Keratinocyte (primary cell): ENCODE measurements at regions not wholly inside any gene's neighbourhood (a gene's known extent, or its start where the extent isn't known, plus 50 kb on each side); places are given as distances from the start of the nearest gene placed in this dataset.
"Not testable (repeated sequence)": the region's sequence is repeated elsewhere in the genome, so short reads cannot be mapped to it uniquely, and the experiment has no call there.

ENCODE experiments used
- DNase-seq: peaks from one replicate; pipeline ENCODE4 v3.0.0-alpha.2; 2011; ENCODE audit warnings: low read depth, missing footprints, low spot score
- FAIRE-seq: peaks from 2 replicates; lab custom pipeline; 2011; peaks lifted over from hg19 to GRCh38; lab: Jason Lieb, UNC
- H2AFZ ChIP-seq: 2 replicates; pipeline ENCODE4 v1.6.0; 2012; ENCODE audit warnings: low read length, control low read depth, inconsistent platforms; ENCODE audit not compliant: control insufficient read depth
- H3K27ac ChIP-seq: 2 replicates; pipeline ENCODE4 v1.5.1; 2011; ENCODE audit warnings: low read length; ENCODE audit not compliant: control insufficient read depth, insufficient read depth
- H3K27me3 ChIP-seq: 3 replicates; pipeline ENCODE4 v1.6.0; 2011; ENCODE audit warnings: low read length; ENCODE audit not compliant: control insufficient read depth, insufficient read depth; ENCODE audit errors: extremely low read depth
- H3K36me3 ChIP-seq, 2 experiments: 2 replicates in 1 of 2; 3 replicates in 1 of 2; pipeline ENCODE4 v1.5.1; 2011; ENCODE audit warnings: low read length in 2 of 2, mild to moderate bottlenecking in 1 of 2; ENCODE audit not compliant: control insufficient read depth in 2 of 2, insufficient read depth in 2 of 2; ENCODE audit errors: extremely low read depth in 1 of 2
- H3K4me1 ChIP-seq: 3 replicates; pipeline ENCODE4 v1.5.1; 2011; ENCODE audit warnings: low read length; ENCODE audit not compliant: control insufficient read depth, insufficient read depth; ENCODE audit errors: extremely low read depth
- H3K4me2 ChIP-seq: 3 replicates; pipeline ENCODE4 v1.6.0; 2011; ENCODE audit warnings: low read depth, low read length; ENCODE audit not compliant: control insufficient read depth, insufficient read depth; ENCODE audit errors: extremely low read depth
- H3K4me3 ChIP-seq, 3 experiments: fragments of 200-600 bp in 1 of 3; sonication (generic) in 1 of 3; 2 replicates in 2 of 3; 3 replicates in 1 of 3; pipeline ENCODE4 v1.5.1; 2011 to 2016; ENCODE audit warnings: low read length in 3 of 3, mild to moderate bottlenecking in 3 of 3, control low read depth in 2 of 3, inconsistent platforms in 1 of 3, low read depth in 1 of 3, mixed read lengths in 1 of 3, mixed run types in 1 of 3, moderate library complexity in 1 of 3; ENCODE audit not compliant: control insufficient read depth in 2 of 3, insufficient read depth in 2 of 3; ENCODE audit errors: extremely low read depth in 1 of 3
- H3K79me2 ChIP-seq: 2 replicates; pipeline ENCODE4 v1.6.0; 2012; ENCODE audit warnings: low read length; ENCODE audit not compliant: control insufficient read depth, insufficient read depth
- H3K9ac ChIP-seq: 3 replicates; pipeline ENCODE4 v1.6.0; 2011; ENCODE audit warnings: low read length; ENCODE audit not compliant: control insufficient read depth, insufficient read depth; ENCODE audit errors: extremely low read depth
- H3K9me1 ChIP-seq: 3 replicates; pipeline ENCODE4 v1.6.0; 2011; ENCODE audit warnings: low read length; ENCODE audit not compliant: control insufficient read depth, insufficient read depth; ENCODE audit errors: extremely low read depth
- H3K9me3 ChIP-seq: 2 replicates; pipeline ENCODE4 v1.5.1; 2012; ENCODE audit warnings: low read depth, low read length; ENCODE audit not compliant: control insufficient read depth
- H4K20me1 ChIP-seq: 3 replicates; pipeline ENCODE4 v1.6.0; 2011; ENCODE audit warnings: low read length; ENCODE audit not compliant: control insufficient read depth, insufficient read depth; ENCODE audit errors: extremely low read depth
- CTCF ChIP-seq, 3 experiments: IDR thresholded peaks in 1 of 3; conservative IDR thresholded peaks in 1 of 3; optimal IDR thresholded peaks in 1 of 3; 2 replicates in 2 of 3; 3 replicates in 1 of 3; pipeline versions ENCODE3 to v1.5.1; 2011; ENCODE audit warnings: low read length in 3 of 3, mild to moderate bottlenecking in 3 of 3, moderate library complexity in 2 of 3, control low read depth in 1 of 3, inconsistent platforms in 1 of 3; ENCODE audit not compliant: insufficient read depth in 2 of 3; ENCODE audit errors: extremely low read depth in 1 of 3
- EZH2 ChIP-seq: IDR thresholded peaks from one replicate; pipeline ENCODE4 v1.6.1; 2012; ENCODE audit warnings: inconsistent platforms, mild to moderate bottlenecking, low read length, moderate library complexity
- dilution Hi-C: fragments of 300-500 bp; cut with MboI; formaldehyde crosslinking; loops from one replicate; pipeline ENCODE4 v1.7.0; 2020; ENCODE audit warnings: low sequenced_read_pairs; ENCODE audit not compliant: extremely low pct_ligation_motif_present

DNA sequence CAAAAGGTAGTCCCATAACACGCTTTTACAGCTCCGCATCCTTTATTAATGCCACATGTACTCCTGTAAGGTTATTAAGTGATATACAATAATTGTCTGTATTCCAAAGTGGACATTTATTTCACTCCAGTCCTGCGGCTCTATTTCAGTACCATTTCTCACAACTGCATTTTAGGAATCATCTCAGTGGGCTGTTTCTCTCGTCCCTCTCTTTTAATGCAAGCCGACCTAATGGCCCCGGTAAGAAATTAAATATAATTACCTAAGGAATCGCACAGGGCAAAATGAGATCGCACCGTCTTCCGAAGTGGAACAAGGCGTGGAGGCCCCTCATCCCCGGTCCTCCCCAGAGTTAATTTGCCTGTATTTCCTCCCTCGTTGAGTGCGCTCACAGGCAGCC lies 216.5 kb downstream of the RAB11FIP2 start:
- H2AFZ ChIP-seq = no peak overlapping the region
- no peak overlapping the region for H3K4me3 ChIP-seq
- DNase-seq = no peak
- TF ChIP-seq EZH2 (no peak), CTCF (optimal IDR thresholded peaks at IDR 0.05 in 1 of 3, IDR thresholded peaks at IDR 0.05 in 1 of 3, conservative IDR thresholded peaks at IDR 0.05 in 1 of 3; ENCODE audit: extremely low read depth in 1 of 3, insufficient read depth in 2 of 3, low read length in 3 of 3) (no peak)
- no peaks in the 10 kb centered on the region for H3K36me3 ChIP-seq
- H4K20me1 ChIP-seq = no peaks in the 10 kb centered on the region
- H3K27me3 ChIP-seq = no peaks in the 10 kb centered on the region
- FAIRE-seq = no peak
- H3K9ac ChIP-seq = no peak overlapping the region
- no peaks in the 10 kb centered on the region for H3K4me1 ChIP-seq
- no peaks in the 10 kb centered on the region for H3K9me3 ChIP-seq
- no peak overlapping the region for H3K4me2 ChIP-seq
- no peak overlapping the region for H3K27ac ChIP-seq
- no peaks in the 10 kb centered on the region for H3K79me2 ChIP-seq
- no peaks in the 10 kb centered on the region for H3K9me1 ChIP-seq
- dilution Hi-C loops = no loop called here

DNA sequence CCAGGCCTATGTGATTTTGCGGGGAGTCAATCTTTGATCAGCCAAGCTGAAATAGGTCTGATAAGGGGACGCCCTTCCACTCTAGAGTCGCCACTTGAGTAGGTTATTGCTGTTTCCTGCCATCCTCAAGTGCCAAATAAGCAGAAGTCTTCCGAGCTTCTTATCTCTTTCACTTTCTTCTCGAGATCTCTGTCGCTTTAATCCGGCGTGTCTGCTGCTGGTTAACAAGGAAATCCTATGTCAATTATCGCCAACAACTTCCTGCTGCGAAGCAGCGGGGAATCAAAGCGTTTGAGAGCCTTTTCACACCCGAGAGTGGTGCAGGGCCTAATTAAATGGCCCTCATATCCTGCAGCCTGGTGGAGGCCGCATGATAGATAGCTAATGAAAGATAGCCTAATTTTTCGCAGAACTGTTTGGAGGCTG lies 215.9 kb downstream of the RAB11FIP2 start:
- Histone ChIP-seq H3K9ac (no peak overlapping the region), H3K4me3 (no peak overlapping the region), H3K27me3 (no peaks in the 10 kb centered on the region), H3K9me1 (no peaks in the 10 kb centered on the region), H3K36me3 (no peaks in the 10 kb centered on the region), H3K79me2 (no peaks in the 10 kb centered on the region), H3K27ac (no peak overlapping the region), H3K4me2 (no peak overlapping the region), H4K20me1 (no peaks in the 10 kb centered on the region), H3K9me3 (no peaks in the 10 kb centered on the region), H3K4me1 (no peaks in the 10 kb centered on the region), H2AFZ (no peak overlapping the region)
- TF ChIP-seq CTCF (optimal IDR thresholded peaks at IDR 0.05 in 1 of 3, IDR thresholded peaks at IDR 0.05 in 1 of 3, conservative IDR thresholded peaks at IDR 0.05 in 1 of 3; ENCODE audit: extremely low read depth in 1 of 3, insufficient read depth in 2 of 3, low read length in 3 of 3) (no peak), EZH2 (no peak)
- DNase-seq = no peak
- dilution Hi-C loops = no loop called here
- no peak for FAIRE-seq

GRCh38 chr10:117838500-117839498 lies 207.9 kb downstream of the RAB11FIP2 start:
- DNase-seq, H3K9me3 ChIP-seq, H3K79me2 ChIP-seq, H4K20me1 ChIP-seq, H3K4me1 ChIP-seq, H3K9ac ChIP-seq, H3K27ac ChIP-seq, H3K9me1 ChIP-seq, H3K27me3 ChIP-seq, H3K36me3 ChIP-seq, FAIRE-seq, dilution Hi-C loops: not testable (repeated sequence)
- Histone ChIP-seq H3K4me2 (peak overlapping the region; percentile 56), H2AFZ (peak overlapping the region; percentile 76), H3K4me3 (peak overlapping the region in 1 of 3 experiments; percentile 55)
